ENCODE measurements at regions not wholly inside any gene's neighbourhood (a gene's known extent, or its start where the extent isn't known, plus 50 kb on each side); places are given as distances from the start of the nearest gene placed in this dataset.

- no peak for DNase-seq (ENCODE audit: low read depth in 4 of 4, low spot score in 3 of 4)
Measured at GRCh38 chr10:94043431-94043990, 49.8 kb downstream of the PLCE1 start.

GRCh38 chr10:94046098-94046497 is 52.4 kb downstream of the PLCE1 start:
- DNase-seq (ENCODE audit: low read depth in 4 of 4, low spot score in 3 of 4), result no peak

- no peak for DNase-seq (ENCODE audit: low read depth in 4 of 4, low spot score in 3 of 4)
Measured at GRCh38 chr10:94047293-94047692, 53.6 kb downstream of the PLCE1 start.

- DNase-seq (ENCODE audit: low read depth in 4 of 4, low spot score in 3 of 4), result no peak
Measured at GRCh38 chr10:94049911-94050310, 56.2 kb downstream of the PLCE1 start.

GRCh38 chr10:94052281-94052680 is 58.5 kb downstream of the PLCE1 start:
- no peak for DNase-seq (ENCODE audit: low read depth in 4 of 4, low spot score in 3 of 4)

- DNase-seq (ENCODE audit: low read depth in 4 of 4, low spot score in 3 of 4), result no peak
Measured at GRCh38 chr10:94052866-94053791, 59.4 kb downstream of the PLCE1 start.

GRCh38 chr10:94059178-94059883 is 65.6 kb downstream of the PLCE1 start:
- DNase-seq (ENCODE audit: low read depth in 4 of 4, low spot score in 3 of 4), result no peak

GRCh38 chr10:94061026-94061425 is 67.3 kb downstream of the PLCE1 start:
- no peak for DNase-seq (ENCODE audit: low read depth in 4 of 4, low spot score in 3 of 4)

GRCh38 chr10:94062611-94063010 is 68.9 kb downstream of the PLCE1 start:
- no peak for DNase-seq (ENCODE audit: low read depth in 4 of 4, low spot score in 3 of 4)

- no peak for DNase-seq (ENCODE audit: low read depth in 4 of 4, low spot score in 3 of 4)
Measured at GRCh38 chr10:94065362-94065761, 71.6 kb downstream of the PLCE1 start.

- DNase-seq (ENCODE audit: low read depth in 4 of 4, low spot score in 3 of 4), result no peak
Measured at GRCh38 chr10:94065787-94066186, 72.1 kb downstream of the PLCE1 start.

- DNase-seq (ENCODE audit: low read depth in 4 of 4, low spot score in 3 of 4), result peak; percentile 47 to 60 (median 60)
Measured at GRCh38 chr10:94066411-94066810, 72.7 kb downstream of the PLCE1 start.

GRCh38 chr10:94069884-94070283 is 76.2 kb downstream of the PLCE1 start:
- no peak for DNase-seq (ENCODE audit: low read depth in 4 of 4, low spot score in 3 of 4)

- no peak for DNase-seq (ENCODE audit: low read depth in 4 of 4, low spot score in 3 of 4)
Measured at GRCh38 chr10:94074462-94074861, 80.7 kb downstream of the PLCE1 start.

GRCh38 chr10:94075506-94075905 is 81.8 kb downstream of the PLCE1 start:
- DNase-seq (ENCODE audit: low read depth in 4 of 4, low spot score in 3 of 4), result no peak

GRCh38 chr10:94076325-94076841 is 82.7 kb downstream of the PLCE1 start:
- DNase-seq (ENCODE audit: low read depth in 4 of 4, low spot score in 3 of 4), result peak in 2 of 4 donors; percentile 8 to 25

GRCh38 chr10:94077042-94077441 is 83.3 kb downstream of the PLCE1 start:
- DNase-seq (ENCODE audit: low read depth in 4 of 4, low spot score in 3 of 4), result no peak

- DNase-seq (ENCODE audit: low read depth in 4 of 4, low spot score in 3 of 4), result no peak
Measured at GRCh38 chr10:94080108-94080507, 86.4 kb downstream of the PLCE1 start.

GRCh38 chr10:94083662-94084265 is 90.0 kb downstream of the PLCE1 start:
- no peak for DNase-seq (ENCODE audit: low read depth in 4 of 4, low spot score in 3 of 4)

- no peak for DNase-seq (ENCODE audit: low read depth in 4 of 4, low spot score in 3 of 4)
Measured at GRCh38 chr10:94084344-94084743, 90.6 kb downstream of the PLCE1 start.

- no peak for DNase-seq (ENCODE audit: low read depth in 4 of 4, low spot score in 3 of 4)
Measured at GRCh38 chr10:94085288-94085687, 91.6 kb downstream of the PLCE1 start.
